Heart left ventricle (tissue), 13 donors: ENCODE measurements at regions not wholly inside any gene's neighbourhood (a gene's known extent, or its start where the extent isn't known, plus 50 kb on each side); places are given as distances from the start of the nearest gene placed in this dataset.

ENCODE experiments used
- CTCF ChIP-seq, 12 donors: fragments of 200-600 bp; sonication (generic) in 4 of 12; IDR thresholded peaks; one replicate each; pipeline versions ENCODE4 v1.5.0 to v1.8.0; 2018 to 2022; ENCODE audit warnings: antibody characterized with exemption in 12 of 12, mild to moderate bottlenecking in 5 of 12
- POLR2A ChIP-seq, 2 donors: fragments of 450-650 bp; IDR thresholded peaks; one replicate each; pipeline ENCODE4 v1.6.1; 2017; ENCODE audit warnings: antibody characterized with exemption in 2 of 2, mild to moderate bottlenecking in 2 of 2, moderate library complexity in 2 of 2
- donor health status: ischemic (EF 13 %, LVEDD 7.1; RV severe dilation, severe dysfunction).
- donor health status: DM: no; HTN: yes; CAD: no.
- donor health status: DM: no; HTN: no; CAD: no.
- donor health status: ischemic (EF 25% LVEDD 6.9; RV normal size, moderate dysfunction).
- donor health status: ischemic (EF 25% LVEDD 5.7; RV mildly dilated, moderate dysfunction).
- donor health status: ischemic (EF 35%, LVEDD 5.7; RV mildly dilated, moderate dysfunction).
- donor health status: nonischemic (EF 11% LVEDD 7.7; RV severe dilation, severe dysfunction).
- donor health status: DM: yes; HTN: yes; CAD: no.
- donor health status: PGD.
- donor health status: ischemic (EF 29% LVEDD 5.4; RV normal size, mild dysfunction).
- donor health status: nonischemic (EF 23%, LVEDD 6.1; RV moderate dilation, normal function).

- TF ChIP-seq POLR2A (IDR thresholded peaks at IDR 0.05) (no peak), CTCF (IDR thresholded peaks at IDR 0.05) (no peak)
Observed at GRCh38 chr2:199569336-199569735, 111.6 kb upstream of the SATB2 start.
